ENCODE measurements at regions not wholly inside any gene's neighbourhood (a gene's known extent, or its start where the extent isn't known, plus 50 kb on each side); places are given as distances from the start of the nearest gene placed in this dataset.

GRCh38 chr3:190996181-190996775 is 133.8 kb upstream of the GMNC start:
- no peak for TF ChIP-seq REST (IDR thresholded peaks at IDR 0.05; ENCODE audit: borderline replicate concordance)
- no peak for TF ChIP-seq POLR2AphosphoS5 (IDR thresholded peaks at IDR 0.05)
- TF ChIP-seq SMC3 (conservative IDR thresholded peaks at IDR 0.05; ENCODE audit: poor library complexity) = no peak
- TF ChIP-seq EP300 (conservative IDR thresholded peaks at IDR 0.05; ENCODE audit: poor library complexity, severe bottlenecking) = no peak
- no peak for TF ChIP-seq MXI1 (conservative IDR thresholded peaks at IDR 0.05; ENCODE audit: poor library complexity, severe bottlenecking)
- TF ChIP-seq RAD21 (conservative IDR thresholded peaks at IDR 0.05) = no peak
- no peak for TF ChIP-seq CTCF (IDR thresholded peaks at IDR 0.05; ENCODE audit: poor library complexity, severe bottlenecking)
- TF ChIP-seq EZH2 (IDR thresholded peaks at IDR 0.05; ENCODE audit: borderline replicate concordance, insufficient read depth, low read length, poor library complexity, severe bottlenecking) = no peak
- TF ChIP-seq TAF1 (IDR thresholded peaks at IDR 0.05; ENCODE audit: low read depth) = no peak
- Histone ChIP-seq H3K27me3 (ENCODE audit: insufficient read depth, low read depth, low read length) (no peaks in the 10 kb centered on the region), H3K4me3 (ENCODE audit: low read length) (no peak overlapping the region), H3K9me3 (ENCODE audit: low read length) (no peaks in the 10 kb centered on the region), H3K36me3 (ENCODE audit: insufficient read depth, low read length) (no peaks in the 10 kb centered on the region), H4K20me1 (ENCODE audit: insufficient read depth) (no peaks in the 10 kb centered on the region), H3K79me2 (replicated peaks; ENCODE audit: insufficient read depth, low read length) (no peaks in the 10 kb centered on the region), H3K4me2 (ENCODE audit: low read length) (no peak overlapping the region), H2AFZ (ENCODE audit: low read depth, low read length) (no peak overlapping the region), H3K9ac (ENCODE audit: low read length) (no peak overlapping the region), H3K9me2 (ENCODE audit: insufficient read depth, low read length) (no peaks in the 10 kb centered on the region), H3K27ac (ENCODE audit: low read length) (no peak overlapping the region), H3F3A (ENCODE audit: insufficient read depth, low read length, poor library complexity, severe bottlenecking) (no peaks in the 10 kb centered on the region)

DNA sequence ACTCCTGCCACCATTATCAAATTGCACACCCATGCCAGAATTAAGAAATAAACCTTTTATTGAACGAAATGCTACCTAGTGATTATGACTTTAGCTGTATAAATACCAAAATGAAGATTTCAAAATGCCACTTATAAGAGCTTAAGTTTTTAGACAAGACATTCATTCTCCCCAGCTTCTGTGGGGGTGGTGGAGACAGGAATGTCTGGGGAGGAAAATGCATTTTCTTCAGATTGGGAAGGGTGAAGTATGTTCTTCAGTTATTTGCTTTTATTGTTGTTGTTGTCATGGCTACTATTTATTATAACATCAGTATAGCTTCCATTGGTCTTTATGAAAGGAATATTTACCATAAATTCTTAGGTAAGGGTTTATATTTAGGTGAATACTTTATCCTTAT is 132.7 kb upstream of the GMNC start:
- H4K20me1 ChIP-seq (ENCODE audit: insufficient read depth) = no peaks in the 10 kb centered on the region
- H3K9me3 ChIP-seq (ENCODE audit: low read length) = no peaks in the 10 kb centered on the region
- H3F3A ChIP-seq (ENCODE audit: insufficient read depth, low read length, poor library complexity, severe bottlenecking) = no peaks in the 10 kb centered on the region
- no peak overlapping the region for H2AFZ ChIP-seq (ENCODE audit: low read depth, low read length)
- no peaks in the 10 kb centered on the region for H3K9me2 ChIP-seq (ENCODE audit: insufficient read depth, low read length)
- no peak overlapping the region for H3K27ac ChIP-seq (ENCODE audit: low read length)
- H3K9ac ChIP-seq (ENCODE audit: low read length) = no peak overlapping the region
- no peaks in the 10 kb centered on the region for H3K79me2 ChIP-seq (replicated peaks; ENCODE audit: insufficient read depth, low read length)
- H3K4me2 ChIP-seq (ENCODE audit: low read length) = no peak overlapping the region
- H3K4me3 ChIP-seq (ENCODE audit: low read length) = no peak overlapping the region
- TF ChIP-seq EZH2 (IDR thresholded peaks at IDR 0.05; ENCODE audit: borderline replicate concordance, insufficient read depth, low read length, poor library complexity, severe bottlenecking) (no peak), MXI1 (conservative IDR thresholded peaks at IDR 0.05; ENCODE audit: poor library complexity, severe bottlenecking) (no peak), RAD21 (conservative IDR thresholded peaks at IDR 0.05) (no peak), SMC3 (conservative IDR thresholded peaks at IDR 0.05; ENCODE audit: poor library complexity) (no peak), TAF1 (IDR thresholded peaks at IDR 0.05; ENCODE audit: low read depth) (no peak), CTCF (IDR thresholded peaks at IDR 0.05; ENCODE audit: poor library complexity, severe bottlenecking) (no peak), POLR2AphosphoS5 (IDR thresholded peaks at IDR 0.05) (no peak), REST (IDR thresholded peaks at IDR 0.05; ENCODE audit: borderline replicate concordance) (no peak), EP300 (conservative IDR thresholded peaks at IDR 0.05; ENCODE audit: poor library complexity, severe bottlenecking) (no peak)
- no peaks in the 10 kb centered on the region for H3K27me3 ChIP-seq (ENCODE audit: insufficient read depth, low read depth, low read length)
- H3K36me3 ChIP-seq (ENCODE audit: insufficient read depth, low read length) = no peaks in the 10 kb centered on the region

All from neural cell (in vitro differentiated cells).